Uterus (tissue), 2 donors: ENCODE measurements at regions not wholly inside any gene's neighbourhood (a gene's known extent, or its start where the extent isn't known, plus 50 kb on each side); places are given as distances from the start of the nearest gene placed in this dataset.

Experiments
- CTCF ChIP-seq, 4 experiments: fragments of 200-600 bp in 2 of 4; fragments of 450-650 bp in 2 of 4; sonication (generic) in 2 of 4; IDR thresholded peaks; one replicate each; pipeline ENCODE4 v1.5.1; 2016 to 2019; ENCODE audit warnings: antibody characterized with exemption in 4 of 4, mild to moderate bottlenecking in 2 of 4, moderate library complexity in 1 of 4
- POLR2A ChIP-seq, 2 donors: fragments of 450-650 bp; IDR thresholded peaks; one replicate each; pipeline ENCODE4 v1.6.1; 2016; ENCODE audit warnings: antibody characterized with exemption in 2 of 2, mild to moderate bottlenecking in 1 of 2, moderate library complexity in 1 of 2

- TF ChIP-seq CTCF (IDR thresholded peaks at IDR 0.05) (no peak), POLR2A (IDR thresholded peaks at IDR 0.05) (no peak)
These were observed 225.8 kb upstream of the PHYHIPL start for GRCh38 chr10:58950618-58951017.
